Liver (tissue), 8 donors: ENCODE measurements at regions not wholly inside any gene's neighbourhood (a gene's known extent, or its start where the extent isn't known, plus 50 kb on each side); places are given as distances from the start of the nearest gene placed in this dataset.
"Not testable (repeated sequence)": the region's sequence is repeated elsewhere in the genome, so short reads cannot be mapped to it uniquely, and the experiment has no call there.

ENCODE experiments used
- DNase-seq: peaks from one replicate; pipeline ENCODE4 v3.0.0-alpha.2; 2017; ENCODE audit warnings: low spot score
- H3K27ac ChIP-seq, 2 donors: one replicate each; pipeline ENCODE4 v1.7.0; 2013; ENCODE audit warnings: inconsistent platforms in 2 of 2, low read length in 2 of 2, control low read depth in 1 of 2, low read depth in 1 of 2, mild to moderate bottlenecking in 1 of 2
- H3K27me3 ChIP-seq, 4 donors: one replicate each; pipeline versions ENCODE4 v1.6.1 to v1.7.0; 2013; ENCODE audit warnings: low read length in 3 of 4, inconsistent platforms in 1 of 4, mild to moderate bottlenecking in 1 of 4, moderate library complexity in 1 of 4; ENCODE audit not compliant: control insufficient read depth in 4 of 4, insufficient read depth in 4 of 4
- H3K36me3 ChIP-seq, 4 donors: one replicate each; pipeline versions ENCODE4 v1.6.1 to v1.7.0; 2013; ENCODE audit warnings: low read length in 3 of 4, mild to moderate bottlenecking in 3 of 4, low read depth in 1 of 4, moderate library complexity in 1 of 4; ENCODE audit not compliant: control insufficient read depth in 4 of 4, insufficient read depth in 3 of 4
- H3K4me1 ChIP-seq, 4 donors: one replicate each; pipeline versions ENCODE4 v1.6.1 to v1.7.0; 2013; ENCODE audit warnings: low read length in 3 of 4, mild to moderate bottlenecking in 3 of 4, moderate library complexity in 1 of 4; ENCODE audit not compliant: control insufficient read depth in 4 of 4, insufficient read depth in 4 of 4
- H3K4me3 ChIP-seq, 3 donors: one replicate each; pipeline versions ENCODE4 v1.6.1 to v1.7.0; 2013; ENCODE audit warnings: low read length in 3 of 3, control low read depth in 1 of 3, low read depth in 1 of 3, mild to moderate bottlenecking in 1 of 3
- H3K9ac ChIP-seq, 2 donors: one replicate each; pipeline ENCODE4 v1.7.0; 2013; ENCODE audit warnings: low read length in 2 of 2, mild to moderate bottlenecking in 2 of 2, moderate library complexity in 2 of 2, control low read depth in 1 of 2, low read depth in 1 of 2
- H3K9me3 ChIP-seq, 4 donors: one replicate each; pipeline versions ENCODE4 v1.6.1 to v1.7.0; 2013; ENCODE audit warnings: low read length in 3 of 4; ENCODE audit not compliant: control insufficient read depth in 4 of 4
- ATF3 ChIP-seq: IDR thresholded peaks from 2 replicates; pipeline ENCODE4 v1.6.1; 2016; ENCODE audit warnings: antibody characterized with exemption
- CTCF ChIP-seq: fragments of 150-350 bp; IDR thresholded peaks from 2 replicates; pipeline ENCODE4 v1.5.1; 2017; ENCODE audit warnings: improper control_type of control experiment, low read depth, low read length; ENCODE audit not compliant: missing input control
- GABPA ChIP-seq, 2 donors: IDR thresholded peaks in 1 of 2; conservative IDR thresholded peaks in 1 of 2; 2 replicates each; pipeline ENCODE4 v1.6.1; 2016; ENCODE audit warnings: antibody characterized with exemption in 2 of 2, mild to moderate bottlenecking in 1 of 2, moderate library complexity in 1 of 2
- HNF4A ChIP-seq, 2 donors: conservative IDR thresholded peaks; 2 replicates each; pipeline ENCODE4 v1.6.1; 2016; ENCODE audit warnings: antibody characterized with exemption in 2 of 2, mild to moderate bottlenecking in 2 of 2
- HNF4G ChIP-seq: IDR thresholded peaks from 2 replicates; pipeline ENCODE4 v1.6.1; 2016; ENCODE audit warnings: antibody characterized with exemption
- JUND ChIP-seq, 2 donors: IDR thresholded peaks; 2 replicates each; pipeline ENCODE4 v1.6.1; 2016; ENCODE audit warnings: antibody characterized with exemption in 2 of 2
- MAX ChIP-seq: IDR thresholded peaks from 2 replicates; pipeline ENCODE4 v1.6.1; 2016; ENCODE audit warnings: antibody characterized with exemption
- REST ChIP-seq: IDR thresholded peaks from 2 replicates; pipeline ENCODE4 v1.6.1; 2016; ENCODE audit warnings: antibody characterized with exemption, mild to moderate bottlenecking
- RXRA ChIP-seq, 2 donors: IDR thresholded peaks; 2 replicates each; pipeline ENCODE4 v1.6.1; 2017 to 2018; ENCODE audit warnings: antibody characterized with exemption in 2 of 2, mild to moderate bottlenecking in 1 of 2
- SP1 ChIP-seq: IDR thresholded peaks from 2 replicates; pipeline ENCODE4 v1.6.1; 2018; ENCODE audit warnings: antibody characterized with exemption, mild to moderate bottlenecking
- TAF1 ChIP-seq: conservative IDR thresholded peaks from 2 replicates; pipeline ENCODE4 v1.6.1; 2016; ENCODE audit warnings: antibody characterized with exemption, mild to moderate bottlenecking
- WGBS: extraction: QIAGEN DNeasy Blood & Tissue Kit; methylation state at CpG from one replicate; pipeline ENCODE4 v1.1.7; 2013; 5-methylcytosine and 5-hydroxymethylcytosine counted together
- donor health status: healthy.
- donor health status: healthy.
- donor health status: healthy.
- donor health status: healthy.
- donor health status: healthy.

GRCh38 chr3:39727415-39727814, 82.0 kb upstream of the MYRIP start:
- DNase-seq: no peak
- H3K4me3 ChIP-seq: no peak overlapping the region
- H3K9me3 ChIP-seq: no peaks in the 10 kb centered on the region
- no peaks in the 10 kb centered on the region for H3K27me3 ChIP-seq
- WGBS: 87% methylated on average over 3 of the region's 3 CpGs
- no peaks in the 10 kb centered on the region for H3K4me1 ChIP-seq
- H3K9ac ChIP-seq: no peak overlapping the region
- H3K36me3 ChIP-seq: no peaks in the 10 kb centered on the region
- H3K27ac ChIP-seq: no peak overlapping the region
- no peak for TF ChIP-seq ATF3
- no peak for TF ChIP-seq GABPA (IDR thresholded peaks at IDR 0.05 in 1 of 2, conservative IDR thresholded peaks at IDR 0.05 in 1 of 2)
- TF ChIP-seq RXRA (IDR thresholded peaks at IDR 0.05): no peak
- TF ChIP-seq SP1: no peak
- no peak for TF ChIP-seq JUND (IDR thresholded peaks at IDR 0.05)
- TF ChIP-seq MAX: no peak

GRCh38 chr3:39733804-39734203, 75.6 kb upstream of the MYRIP start:
- Histone ChIP-seq H3K4me1 (no peaks in the 10 kb centered on the region), H3K36me3 (no peaks in the 10 kb centered on the region), H3K27ac (no peak overlapping the region), H3K27me3 (no peaks in the 10 kb centered on the region), H3K9me3 (no peaks in the 10 kb centered on the region), H3K4me3 (no peak overlapping the region), H3K9ac (no peak overlapping the region)
- WGBS: 53% methylated on average over 3 of the region's 3 CpGs
- DNase-seq: no peak
- TF ChIP-seq HNF4A (conservative IDR thresholded peaks at IDR 0.05) (peak; percentile 58 to 88), ATF3 (no peak), REST (no peak), HNF4G (peak; percentile 43), CTCF (no peak), TAF1 (no peak)

- not testable (repeated sequence) for H3K27ac ChIP-seq, H3K36me3 ChIP-seq, H3K9ac ChIP-seq, H3K4me3 ChIP-seq, DNase-seq, H3K9me3 ChIP-seq, H3K4me1 ChIP-seq, H3K27me3 ChIP-seq
- 76% methylated on average over 1 of the region's 1 CpG for WGBS
Observed at GRCh38 chr3:39739658-39740057, 69.8 kb upstream of the MYRIP start.
